C4-2B (cell line): ENCODE measurements at regions not wholly inside any gene's neighbourhood (a gene's known extent, or its start where the extent isn't known, plus 50 kb on each side); places are given as distances from the start of the nearest gene placed in this dataset.

Experiments
- CTCF ChIP-seq: fragments of 450-650 bp; conservative IDR thresholded peaks from 2 replicates; pipeline ENCODE4 v1.5.1; 2017; ENCODE audit warnings: mild to moderate bottlenecking
- ZFX ChIP-seq: fragments of 450-650 bp; IDR thresholded peaks from 2 replicates; pipeline ENCODE4 v1.6.1; 2017

GRCh38 chr10:46216836-46217751 is 69.7 kb upstream of the ANTXRL start:
- no peak for TF ChIP-seq CTCF
- no peak for TF ChIP-seq ZFX
